ENCODE measurements at regions not wholly inside any gene's neighbourhood (a gene's known extent, or its start where the extent isn't known, plus 50 kb on each side); places are given as distances from the start of the nearest gene placed in this dataset.

- H3K27me3 ChIP-seq (ENCODE audit: insufficient read depth, low read length), result no peaks in the 10 kb centered on the region
- no peak overlapping the region for H3K23ac ChIP-seq (ENCODE audit: insufficient read length, low read depth, low read length)
- H4K20me1 ChIP-seq (ENCODE audit: control insufficient read depth, insufficient read depth, insufficient read length), result no peaks in the 10 kb centered on the region
- no peaks in the 10 kb centered on the region for H3K23me2 ChIP-seq (ENCODE audit: insufficient read length, low read depth, low read length, poor library complexity, severe bottlenecking)
- no peak overlapping the region for H3K18ac ChIP-seq (ENCODE audit: insufficient read length, low read depth, low read length)
- H2BK5ac ChIP-seq (ENCODE audit: insufficient read length, low read length), result no peak overlapping the region
- H3K9me3 Mint-ChIP-seq, result no peaks in the 10 kb centered on the region; a peak in 2 of 5 replicates
- no peak overlapping the region for H3K27ac ChIP-seq (ENCODE audit: insufficient read length, low read depth, low read length)
- no peak overlapping the region for H4K91ac ChIP-seq (ENCODE audit: insufficient read length, low read depth, low read length)
- no peak overlapping the region for H2AK5ac ChIP-seq (ENCODE audit: insufficient read length, low read length)
- H3K27me3 Mint-ChIP-seq (ENCODE audit: low read depth), result no peaks in the 10 kb centered on the region
- no peaks in the 10 kb centered on the region for H3K9me3 ChIP-seq (ENCODE audit: control insufficient read depth, low read depth, low read length)
- no peak overlapping the region for H3K4me2 ChIP-seq (ENCODE audit: insufficient read depth, insufficient read length, low read length)
- H2BK20ac ChIP-seq (ENCODE audit: low read depth, low read length, poor library complexity, severe bottlenecking), result no peak overlapping the region
- no peak overlapping the region for H4K5ac ChIP-seq (ENCODE audit: insufficient read length, low read depth, low read length)
- H3K79me2 ChIP-seq (ENCODE audit: insufficient read depth, low read length), result no peaks in the 10 kb centered on the region
- H3K4me3 Mint-ChIP-seq, result no peak overlapping the region
- no peak overlapping the region for H3K4ac ChIP-seq (ENCODE audit: low read depth, low read length)
- H3K4me1 Mint-ChIP-seq, result peaks cover 0 to 3% of the 10 kb centered on the region in 2 experiments; a peak in 2 of 4 replicates
- H3K14ac ChIP-seq (ENCODE audit: insufficient read depth, low read length), result no peak overlapping the region
- H3K27ac Mint-ChIP-seq, result no peak overlapping the region
- no peaks in the 10 kb centered on the region for H3K36me3 Mint-ChIP-seq (ENCODE audit: insufficient read depth in 1 of 3, low read depth in 3 of 3)
- no peak overlapping the region for H2BK12ac ChIP-seq (ENCODE audit: insufficient read length, low read depth, low read length)
- H4K8ac ChIP-seq (replicated peaks; ENCODE audit: insufficient read length, low read depth, low read length), result no peak overlapping the region
- H3K79me1 ChIP-seq (ENCODE audit: insufficient read depth, low read depth, low read length, poor library complexity, severe bottlenecking), result no peaks in the 10 kb centered on the region
- no peak overlapping the region for H3K9ac ChIP-seq (ENCODE audit: extremely low read depth, insufficient read length, low read length)
- TF ChIP-seq CTCF (conservative IDR thresholded peaks at IDR 0.05), result no peak
- no peak overlapping the region for H2AFZ ChIP-seq (ENCODE audit: low read length)
- H3K56ac ChIP-seq (ENCODE audit: insufficient read length, low read depth, low read length), result no peak overlapping the region
- no peak overlapping the region for H2BK120ac ChIP-seq (ENCODE audit: low read depth, low read length, poor library complexity, severe bottlenecking)
- no peaks in the 10 kb centered on the region for H3K4me1 ChIP-seq (ENCODE audit: insufficient read depth, low read length)
- no peak overlapping the region for H3T11ph ChIP-seq (ENCODE audit: low read length)
- DNase-seq, result no peak
- H2BK15ac ChIP-seq (ENCODE audit: low read depth, low read length), result no peak overlapping the region
- no CpG with 5 or more reads among the region's 4 CpGs for WGBS (ENCODE audit: extremely low coverage, insufficient read length, low lambda C conversion rate)
These were observed 202.8 kb upstream of the IRS2 start for GRCh38 chr13:109989155-109989554.
